ENCODE measurements at regions not wholly inside any gene's neighbourhood (a gene's known extent, or its start where the extent isn't known, plus 50 kb on each side); places are given as distances from the start of the nearest gene placed in this dataset.

- TF ChIP-seq HOMEZ (CRISPR knock-in tag; IDR thresholded peaks at IDR 0.05; ENCODE audit: low read depth) (peak; percentile 65; the same call in 1 of the 2 replicates), FIP1L1 (IDR thresholded peaks at IDR 0.05; ENCODE audit: borderline replicate concordance, insufficient read depth, low read depth, low read length) (no peak), ZGPAT (CRISPR knock-in tag; IDR thresholded peaks at IDR 0.05) (peak; percentile 42; the same call in 1 of the 2 replicates), RARA (CRISPR knock-in tag; IDR thresholded peaks at IDR 0.05) (peak; percentile 58), NCOA2 (CRISPR knock-in tag; IDR thresholded peaks at IDR 0.05) (peak; percentile 51; the same call in 1 of the 2 replicates), MED1 (CRISPR knock-in tag; IDR thresholded peaks at IDR 0.05) (peak; percentile 60; the same call in 1 of the 2 replicates), ZNF644 (CRISPR knock-in tag; IDR thresholded peaks at IDR 0.05; ENCODE audit: low read depth) (peak; percentile 72; the same call in 1 of the 2 replicates), ZNF136 (CRISPR knock-in tag; IDR thresholded peaks at IDR 0.05; ENCODE audit: low read depth) (no peak), MAZ (IDR thresholded peaks at IDR 0.05; ENCODE audit: borderline replicate concordance, low read depth, low read length) (no peak), MAZ (CRISPR knock-in tag; IDR thresholded peaks at IDR 0.05; ENCODE audit: low read depth) (no peak), ZBTB40 (IDR thresholded peaks at IDR 0.05) (no peak), ZBTB40 (CRISPR knock-in tag; IDR thresholded peaks at IDR 0.05) (no peak), NR2C2 (CRISPR knock-in tag; IDR thresholded peaks at IDR 0.05; ENCODE audit: borderline replicate concordance) (no peak), KDM6A (CRISPR knock-in tag; IDR thresholded peaks at IDR 0.05; ENCODE audit: low read depth) (peak; percentile 29; the same call in 1 of the 2 replicates), NCOA5 (CRISPR knock-in tag; IDR thresholded peaks at IDR 0.05) (no peak), ZNF331 (CRISPR knock-in tag; IDR thresholded peaks at IDR 0.05) (no peak; the same call in 1 of the 2 replicates), FOXK1 (CRISPR knock-in tag; IDR thresholded peaks at IDR 0.05; ENCODE audit: borderline replicate concordance, low read depth) (peak; percentile 14; the same call in 1 of the 2 replicates)
Observed at GRCh38 chr15:39167164-39168058, 413.5 kb upstream of the THBS1 start (continued).
